OCI-LY3 (cell line): ENCODE measurements at regions not wholly inside any gene's neighbourhood (a gene's known extent, or its start where the extent isn't known, plus 50 kb on each side); places are given as distances from the start of the nearest gene placed in this dataset.

ENCODE experiments used
- EZH2phosphoT487 ChIP-seq: fragments of 200-600 bp; shearing (Covaris generic); IDR thresholded peaks from 2 replicates; pipeline ENCODE4 v1.6.1; 2018; ENCODE audit warnings: antibody characterized with exemption, mixed run types, low read depth
- TF ChIP-seq, protein P1 (sequence below): fragments of 200-600, 300-600 bp; sonication (generic); IDR thresholded peaks from 2 replicates; pipeline ENCODE4 v1.5.1; 2014; ENCODE audit warnings: antibody characterized with exemption, low read length, low read depth

DNA sequence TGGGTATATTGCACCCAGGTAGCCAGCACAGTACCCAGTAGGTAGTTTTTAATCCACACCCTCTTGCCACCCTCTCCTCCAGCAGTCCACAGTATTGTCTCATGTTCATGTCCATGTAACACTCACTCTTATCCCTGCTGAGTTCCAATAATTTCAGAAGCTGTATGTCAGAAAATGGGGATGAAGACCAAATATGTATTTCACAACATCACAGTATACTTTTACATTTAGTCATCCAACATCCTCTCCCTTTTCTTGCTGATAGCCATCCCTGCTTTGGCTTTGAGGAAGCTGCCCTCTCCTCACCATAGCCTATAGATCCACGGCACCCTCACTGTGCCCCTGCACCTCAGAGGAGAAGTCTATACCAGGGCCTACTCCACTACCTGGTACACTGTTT, 126.0 kb upstream of the LDB2 start:
- TF ChIP-seq, protein P1, sequence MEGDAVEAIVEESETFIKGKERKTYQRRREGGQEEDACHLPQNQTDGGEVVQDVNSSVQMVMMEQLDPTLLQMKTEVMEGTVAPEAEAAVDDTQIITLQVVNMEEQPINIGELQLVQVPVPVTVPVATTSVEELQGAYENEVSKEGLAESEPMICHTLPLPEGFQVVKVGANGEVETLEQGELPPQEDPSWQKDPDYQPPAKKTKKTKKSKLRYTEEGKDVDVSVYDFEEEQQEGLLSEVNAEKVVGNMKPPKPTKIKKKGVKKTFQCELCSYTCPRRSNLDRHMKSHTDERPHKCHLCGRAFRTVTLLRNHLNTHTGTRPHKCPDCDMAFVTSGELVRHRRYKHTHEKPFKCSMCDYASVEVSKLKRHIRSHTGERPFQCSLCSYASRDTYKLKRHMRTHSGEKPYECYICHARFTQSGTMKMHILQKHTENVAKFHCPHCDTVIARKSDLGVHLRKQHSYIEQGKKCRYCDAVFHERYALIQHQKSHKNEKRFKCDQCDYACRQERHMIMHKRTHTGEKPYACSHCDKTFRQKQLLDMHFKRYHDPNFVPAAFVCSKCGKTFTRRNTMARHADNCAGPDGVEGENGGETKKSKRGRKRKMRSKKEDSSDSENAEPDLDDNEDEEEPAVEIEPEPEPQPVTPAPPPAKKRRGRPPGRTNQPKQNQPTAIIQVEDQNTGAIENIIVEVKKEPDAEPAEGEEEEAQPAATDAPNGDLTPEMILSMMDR: no peak
- no peak for TF ChIP-seq EZH2phosphoT487
